OCI-LY1 (cell line): ENCODE measurements at regions not wholly inside any gene's neighbourhood (a gene's known extent, or its start where the extent isn't known, plus 50 kb on each side); places are given as distances from the start of the nearest gene placed in this dataset.
"Not testable (repeated sequence)": the region's sequence is repeated elsewhere in the genome, so short reads cannot be mapped to it uniquely, and the experiment has no call there.

Source experiments
- H2AFZ ChIP-seq: fragments of 200-600 bp; sonication (generic), shearing (Covaris generic); 2 replicates; pipeline ENCODE4 v1.6.0; 2014; ENCODE audit warnings: antibody characterized with exemption, mild to moderate bottlenecking, low read length
- H3F3A ChIP-seq: fragments of 200-600 bp; sonication (generic), shearing (Covaris generic); 2 replicates; pipeline ENCODE4 v1.6.0; 2014; ENCODE audit warnings: mild to moderate bottlenecking, antibody characterized with exemption, low read length, moderate library complexity; ENCODE audit not compliant: insufficient read depth
- H3K27ac ChIP-seq: fragments of 200-600 bp; sonication (generic); 2 replicates; pipeline ENCODE4 v1.5.1; 2014; ENCODE audit warnings: low read length, mixed run types, mild to moderate bottlenecking, low read depth; ENCODE audit not compliant: poor library complexity, severe bottlenecking
- H3K27me3 ChIP-seq: fragments of 200-600 bp; sonication (generic); 2 replicates; pipeline ENCODE4 v1.6.0; 2014; ENCODE audit warnings: antibody characterized with exemption, mild to moderate bottlenecking, low read length, moderate library complexity; ENCODE audit not compliant: insufficient read depth
- H3K36me3 ChIP-seq: fragments of 200-600 bp; sonication (generic); 2 replicates; pipeline ENCODE4 v1.6.1; 2014; ENCODE audit warnings: mild to moderate bottlenecking, antibody characterized with exemption, low read length, moderate library complexity, mixed read lengths; ENCODE audit not compliant: insufficient read depth
- H3K4me1 ChIP-seq: fragments of 200-600 bp; sonication (generic); 2 replicates; pipeline ENCODE4 v1.5.1; 2014; ENCODE audit warnings: mild to moderate bottlenecking, low read length, moderate library complexity; ENCODE audit not compliant: insufficient read depth, severe bottlenecking
- H3K4me2 ChIP-seq: fragments of 200-600 bp; sonication (generic), shearing (Covaris generic); 2 replicates; pipeline ENCODE4 v1.6.1; 2014; ENCODE audit warnings: low read length
- H3K4me3 ChIP-seq: fragments of 200-600 bp; sonication (generic); 2 replicates; pipeline ENCODE4 v1.5.1; 2014; ENCODE audit warnings: low read length, low read depth, mild to moderate bottlenecking, mixed read lengths; ENCODE audit not compliant: poor library complexity, severe bottlenecking
- H3K79me2 ChIP-seq: fragments of 200-600 bp; shearing (Covaris generic); 2 replicates; pipeline ENCODE4 v1.6.1; 2016; ENCODE audit warnings: mixed run types, low read length, mixed read lengths; ENCODE audit not compliant: insufficient read depth
- H3K9ac ChIP-seq: fragments of 200-600 bp; sonication (generic), shearing (Covaris generic); 2 replicates; pipeline ENCODE4 v1.6.1; 2014; ENCODE audit warnings: mild to moderate bottlenecking, low read length, mixed read lengths
- H3K9me2 ChIP-seq: fragments of 200-600 bp; sonication (generic), shearing (Covaris generic); 2 replicates; pipeline ENCODE4 v1.6.1; 2014; ENCODE audit warnings: low read depth, mild to moderate bottlenecking, low read length, mixed read lengths
- H3K9me3 ChIP-seq: fragments of 200-600 bp; shearing (Covaris generic); 2 replicates; pipeline ENCODE4 v1.6.1; 2014; ENCODE audit warnings: low read length, mixed read lengths
- H4K20me1 ChIP-seq: fragments of 200-600 bp; sonication (generic), shearing (Covaris generic); 2 replicates; pipeline ENCODE4 v1.6.0; 2016; ENCODE audit warnings: mild to moderate bottlenecking, low read length; ENCODE audit not compliant: insufficient read depth
- CTCF ChIP-seq: fragments of 200-600 bp; sonication (generic), shearing (Covaris generic); IDR thresholded peaks from 2 replicates; pipeline ENCODE4 v1.5.1; 2017; ENCODE audit warnings: mild to moderate bottlenecking, antibody characterized with exemption, low read length, moderate library complexity, mixed read lengths
- EZH2 ChIP-seq: fragments of 200-600 bp; sonication (generic), shearing (Covaris generic); IDR thresholded peaks from 2 replicates; pipeline ENCODE4 v1.8.0; 2017; ENCODE audit warnings: borderline replicate concordance, mixed run types, mild to moderate bottlenecking, antibody characterized with exemption, low read length, moderate library complexity, mixed read lengths

GRCh38 chr2:5195636-5196035, 496.5 kb upstream of the SOX11 start:
- H2AFZ ChIP-seq: no peak overlapping the region
- no peaks in the 10 kb centered on the region for H3K79me2 ChIP-seq
- H3K9ac ChIP-seq: no peak overlapping the region
- H3F3A ChIP-seq: no peaks in the 10 kb centered on the region
- no peaks in the 10 kb centered on the region for H3K9me3 ChIP-seq
- H3K36me3 ChIP-seq: no peaks in the 10 kb centered on the region
- no peaks in the 10 kb centered on the region for H4K20me1 ChIP-seq
- H3K9me2 ChIP-seq: no peaks in the 10 kb centered on the region
- H3K4me1 ChIP-seq: no peaks in the 10 kb centered on the region
- no peak overlapping the region for H3K4me3 ChIP-seq
- TF ChIP-seq EZH2: no peak
- no peak for TF ChIP-seq CTCF
- no peak overlapping the region for H3K27ac ChIP-seq
- no peaks in the 10 kb centered on the region for H3K27me3 ChIP-seq
- no peak overlapping the region for H3K4me2 ChIP-seq

- no peak overlapping the region for H3K27ac ChIP-seq
- H3K4me1 ChIP-seq: no peaks in the 10 kb centered on the region
- no peak overlapping the region for H3K4me2 ChIP-seq
Measured at GRCh38 chr2:5203134-5203755, 488.9 kb upstream of the SOX11 start.

GRCh38 chr2:5206742-5207141, 485.4 kb upstream of the SOX11 start:
- H3K27ac ChIP-seq, H4K20me1 ChIP-seq, H3K9me2 ChIP-seq, H2AFZ ChIP-seq, H3K36me3 ChIP-seq, H3K4me2 ChIP-seq, H3K4me1 ChIP-seq, H3K9ac ChIP-seq, H3F3A ChIP-seq, H3K4me3 ChIP-seq, H3K9me3 ChIP-seq, H3K27me3 ChIP-seq, H3K79me2 ChIP-seq: not testable (repeated sequence)

More at GRCh38 chr2:5203134-5203755, 488.9 kb upstream of the SOX11 start:
- Histone ChIP-seq H3K9me3 (no peaks in the 10 kb centered on the region), H2AFZ (no peak overlapping the region), H3K79me2 (no peaks in the 10 kb centered on the region), H4K20me1 (no peaks in the 10 kb centered on the region), H3K27me3 (no peaks in the 10 kb centered on the region), H3K36me3 (no peaks in the 10 kb centered on the region), H3K9me2 (no peaks in the 10 kb centered on the region), H3F3A (no peaks in the 10 kb centered on the region), H3K9ac (no peak overlapping the region), H3K4me3 (no peak overlapping the region)
- TF ChIP-seq EZH2 (no peak), CTCF (no peak)

- H3K4me2 ChIP-seq: no peak overlapping the region
- H2AFZ ChIP-seq: no peak overlapping the region
- H3K9me2 ChIP-seq: no peaks in the 10 kb centered on the region
Measured at GRCh38 chr2:5215989-5216607, 476.1 kb upstream of the SOX11 start.

More at GRCh38 chr2:5215989-5216607, 476.1 kb upstream of the SOX11 start:
- no peak overlapping the region for H3K4me3 ChIP-seq
- no peak for TF ChIP-seq CTCF
- TF ChIP-seq EZH2: no peak
- no peaks in the 10 kb centered on the region for H3F3A ChIP-seq
- H3K27me3 ChIP-seq: no peaks in the 10 kb centered on the region
- no peaks in the 10 kb centered on the region for H4K20me1 ChIP-seq
- no peaks in the 10 kb centered on the region for H3K9me3 ChIP-seq
- H3K36me3 ChIP-seq: no peaks in the 10 kb centered on the region
- no peaks in the 10 kb centered on the region for H3K79me2 ChIP-seq
- no peak overlapping the region for H3K9ac ChIP-seq
- no peak overlapping the region for H3K27ac ChIP-seq
- H3K4me1 ChIP-seq: no peaks in the 10 kb centered on the region
